ENCODE measurements at regions not wholly inside any gene's neighbourhood (a gene's known extent, or its start where the extent isn't known, plus 50 kb on each side); places are given as distances from the start of the nearest gene placed in this dataset.

DNA sequence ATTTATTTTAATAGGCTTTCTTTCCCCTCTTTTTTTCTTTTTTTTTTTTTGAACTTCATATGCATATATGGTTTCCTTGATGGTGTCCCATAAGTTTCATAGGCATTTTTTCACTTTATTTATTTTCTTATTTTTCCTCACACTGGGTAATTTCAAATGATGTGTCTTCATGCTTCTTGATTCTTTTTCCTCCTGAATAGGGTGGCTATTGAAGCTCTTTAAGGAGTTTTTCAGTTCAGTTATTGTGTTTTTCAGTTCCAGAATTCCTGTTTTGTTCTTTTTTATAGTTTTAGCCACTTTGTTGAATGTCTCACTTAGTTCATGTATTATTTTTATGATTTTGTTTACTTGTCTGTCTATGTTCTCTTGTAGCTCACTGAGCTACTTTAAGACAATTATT, 273.2 kb downstream of the NFKBIZ start:
- Histone ChIP-seq H3K4me1 (ENCODE audit: control insufficient read depth, low read depth, low read length) (no peaks in the 10 kb centered on the region), H3K79me2 (ENCODE audit: control insufficient read depth, insufficient read depth, low read length) (no peaks in the 10 kb centered on the region), H4K5ac (ENCODE audit: low read length) (no peak overlapping the region), H2AK5ac (ENCODE audit: low read length) (no peak overlapping the region), H3K4ac (ENCODE audit: low read depth, low read length) (no peak overlapping the region), H3K27me3 (ENCODE audit: insufficient read depth, low read length, poor library complexity) (no peaks in the 10 kb centered on the region), H3K4me3 (ENCODE audit: low read length) (no peak overlapping the region), H2BK120ac (ENCODE audit: low read depth, low read length) (no peak overlapping the region), H3K36me3 (ENCODE audit: control insufficient read depth, insufficient read depth, low read length) (no peaks in the 10 kb centered on the region), H3K4me2 (ENCODE audit: low read length) (no peak overlapping the region), H3K23ac (ENCODE audit: low read length) (no peak overlapping the region), H2BK15ac (replicated peaks; ENCODE audit: low read depth) (no peak overlapping the region), H3K18ac (ENCODE audit: low read length) (no peak overlapping the region), H2BK5ac (ENCODE audit: low read length) (no peak overlapping the region), H3K9ac (ENCODE audit: low read length) (no peak overlapping the region), H3K56ac (ENCODE audit: low read length) (no peak overlapping the region), H3K79me1 (ENCODE audit: low read length) (no peaks in the 10 kb centered on the region), H3K27ac (ENCODE audit: low read depth, low read length) (no peak overlapping the region), H4K8ac (ENCODE audit: low read depth, low read length) (no peak overlapping the region)
- DNase-seq = no peak

DNA sequence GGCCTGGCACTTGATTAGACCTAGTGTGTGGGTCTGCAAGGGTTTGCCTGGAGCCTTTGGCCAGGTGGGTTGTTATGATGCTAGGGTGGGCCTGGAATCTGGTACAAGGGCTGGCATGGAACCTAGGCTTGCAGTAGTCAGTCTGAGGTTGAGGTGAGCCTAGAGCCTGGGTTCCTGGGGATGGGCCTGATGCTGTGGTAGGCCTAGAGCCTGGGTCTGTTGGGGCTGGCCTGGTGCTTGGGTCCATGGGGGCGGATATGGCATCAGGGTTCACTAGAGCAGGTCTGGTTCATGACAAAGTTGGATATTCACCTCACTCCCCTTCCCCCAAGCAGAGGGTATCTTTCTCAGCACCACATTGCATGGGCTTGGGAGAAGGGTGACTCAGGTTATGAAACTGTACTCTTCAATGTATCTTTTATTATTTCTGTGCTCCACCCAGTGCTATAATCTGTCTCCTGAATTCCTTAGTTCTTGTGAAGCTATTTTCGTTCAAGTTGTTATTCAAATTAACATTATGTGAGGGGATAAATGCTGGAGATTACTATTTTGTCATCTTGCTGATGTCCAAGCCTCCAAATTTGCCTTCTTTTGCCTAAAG, 274.4 kb downstream of the NFKBIZ start:
- H3K27me3 ChIP-seq (ENCODE audit: insufficient read depth, low read length, poor library complexity) = no peaks in the 10 kb centered on the region
- no CpG with 5 or more reads among the region's 2 CpGs for WGBS (ENCODE audit: extremely low coverage, insufficient coverage, low lambda C conversion rate)
- H3K56ac ChIP-seq (ENCODE audit: low read length) = no peak overlapping the region
- no peak overlapping the region for H3K23ac ChIP-seq (ENCODE audit: low read length)
- no peak overlapping the region for H3K4ac ChIP-seq (ENCODE audit: low read depth, low read length)
- H3K4me3 ChIP-seq (ENCODE audit: low read length) = no peak overlapping the region
- no peaks in the 10 kb centered on the region for H3K36me3 ChIP-seq (ENCODE audit: control insufficient read depth, insufficient read depth, low read length)
- no peak overlapping the region for H2BK5ac ChIP-seq (ENCODE audit: low read length)
- H3K79me2 ChIP-seq (ENCODE audit: control insufficient read depth, insufficient read depth, low read length) = no peaks in the 10 kb centered on the region
- H4K5ac ChIP-seq (ENCODE audit: low read length) = no peak overlapping the region
- no peak overlapping the region for H3K9ac ChIP-seq (ENCODE audit: low read length)
- no peak overlapping the region for H2BK15ac ChIP-seq (replicated peaks; ENCODE audit: low read depth)
- DNase-seq = no peak
- H3K4me1 ChIP-seq (ENCODE audit: control insufficient read depth, low read depth, low read length) = no peaks in the 10 kb centered on the region
- no peak overlapping the region for H4K8ac ChIP-seq (ENCODE audit: low read depth, low read length)
- H3K79me1 ChIP-seq (ENCODE audit: low read length) = no peaks in the 10 kb centered on the region
- H2BK120ac ChIP-seq (ENCODE audit: low read depth, low read length) = no peak overlapping the region
- no peak overlapping the region for H3K27ac ChIP-seq (ENCODE audit: low read depth, low read length)
- H3K18ac ChIP-seq (ENCODE audit: low read length) = no peak overlapping the region
- H2AK5ac ChIP-seq (ENCODE audit: low read length) = no peak overlapping the region
- no peak overlapping the region for H3K4me2 ChIP-seq (ENCODE audit: low read length)

DNA sequence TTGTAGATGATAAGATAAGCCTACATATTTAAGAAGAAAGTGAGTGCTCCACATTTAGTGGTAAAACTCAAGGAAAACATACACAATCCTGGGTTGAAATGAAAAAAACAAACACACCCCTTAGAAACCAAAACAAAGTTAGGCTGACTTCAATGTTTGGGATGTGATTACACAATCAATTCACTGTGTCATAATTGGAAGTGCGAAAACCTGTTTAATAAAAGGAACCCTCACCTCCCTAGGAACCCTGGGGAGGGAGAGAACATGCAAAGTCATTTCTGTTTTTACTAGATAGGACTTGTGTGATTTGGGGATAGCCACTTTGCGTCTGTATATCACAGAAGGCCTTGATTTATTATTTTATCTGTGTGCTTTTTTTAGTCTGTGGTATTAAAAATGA, 275.0 kb downstream of the NFKBIZ start:
- Histone ChIP-seq H3K4me1 (ENCODE audit: control insufficient read depth, low read depth, low read length) (no peaks in the 10 kb centered on the region), H3K56ac (ENCODE audit: low read length) (no peak overlapping the region), H3K4me3 (ENCODE audit: low read length) (no peak overlapping the region), H3K36me3 (ENCODE audit: control insufficient read depth, insufficient read depth, low read length) (no peaks in the 10 kb centered on the region), H2AK5ac (ENCODE audit: low read length) (no peak overlapping the region), H3K23ac (ENCODE audit: low read length) (no peak overlapping the region), H2BK5ac (ENCODE audit: low read length) (no peak overlapping the region), H3K9ac (ENCODE audit: low read length) (no peak overlapping the region), H3K27ac (ENCODE audit: low read depth, low read length) (no peak overlapping the region), H2BK15ac (replicated peaks; ENCODE audit: low read depth) (no peak overlapping the region), H3K4ac (ENCODE audit: low read depth, low read length) (no peak overlapping the region), H3K18ac (ENCODE audit: low read length) (no peak overlapping the region), H2BK120ac (ENCODE audit: low read depth, low read length) (no peak overlapping the region), H3K79me1 (ENCODE audit: low read length) (no peaks in the 10 kb centered on the region), H3K27me3 (ENCODE audit: insufficient read depth, low read length, poor library complexity) (no peaks in the 10 kb centered on the region), H3K79me2 (ENCODE audit: control insufficient read depth, insufficient read depth, low read length) (no peaks in the 10 kb centered on the region), H3K4me2 (ENCODE audit: low read length) (no peak overlapping the region), H4K5ac (ENCODE audit: low read length) (no peak overlapping the region), H4K8ac (ENCODE audit: low read depth, low read length) (no peak overlapping the region)
- peak; percentile 3 for DNase-seq
- no CpG with 5 or more reads among the region's 2 CpGs for WGBS (ENCODE audit: extremely low coverage, insufficient coverage, low lambda C conversion rate)

DNA sequence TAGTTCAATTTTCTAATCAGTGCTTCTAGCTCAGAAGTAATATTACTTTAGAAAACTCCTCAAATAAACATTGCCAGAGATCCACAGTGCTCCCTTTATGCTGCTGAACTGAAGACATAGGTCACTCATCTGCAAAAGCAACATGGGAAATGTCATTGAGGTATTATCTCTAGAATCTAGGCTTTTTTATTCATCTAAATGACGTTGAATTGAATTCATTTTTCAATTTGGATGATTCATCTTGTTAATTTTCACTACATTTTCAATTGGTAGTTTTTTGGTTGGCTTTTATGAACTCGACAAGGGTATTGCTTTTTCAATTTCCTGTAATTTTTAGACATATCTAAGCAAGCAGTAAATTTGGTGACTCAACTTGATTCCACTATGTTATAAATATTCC, 275.4 kb downstream of the NFKBIZ start:
- Histone ChIP-seq H3K27me3 (ENCODE audit: insufficient read depth, low read length, poor library complexity) (no peaks in the 10 kb centered on the region), H2BK120ac (ENCODE audit: low read depth, low read length) (no peak overlapping the region), H3K4me3 (ENCODE audit: low read length) (no peak overlapping the region), H3K9ac (ENCODE audit: low read length) (no peak overlapping the region), H4K8ac (ENCODE audit: low read depth, low read length) (no peak overlapping the region), H2BK15ac (replicated peaks; ENCODE audit: low read depth) (no peak overlapping the region), H4K5ac (ENCODE audit: low read length) (no peak overlapping the region), H3K4me1 (ENCODE audit: control insufficient read depth, low read depth, low read length) (no peaks in the 10 kb centered on the region), H2BK5ac (ENCODE audit: low read length) (no peak overlapping the region), H3K27ac (ENCODE audit: low read depth, low read length) (no peak overlapping the region), H3K36me3 (ENCODE audit: control insufficient read depth, insufficient read depth, low read length) (no peaks in the 10 kb centered on the region), H3K4me2 (ENCODE audit: low read length) (no peak overlapping the region), H3K4ac (ENCODE audit: low read depth, low read length) (no peak overlapping the region), H3K79me1 (ENCODE audit: low read length) (no peaks in the 10 kb centered on the region), H3K79me2 (ENCODE audit: control insufficient read depth, insufficient read depth, low read length) (no peaks in the 10 kb centered on the region), H3K23ac (ENCODE audit: low read length) (no peak overlapping the region), H3K56ac (ENCODE audit: low read length) (no peak overlapping the region), H2AK5ac (ENCODE audit: low read length) (no peak overlapping the region), H3K18ac (ENCODE audit: low read length) (no peak overlapping the region)
- DNase-seq = no peak
- WGBS (ENCODE audit: extremely low coverage, insufficient coverage, low lambda C conversion rate) = no CpG with 5 or more reads among the region's 2 CpGs

DNA sequence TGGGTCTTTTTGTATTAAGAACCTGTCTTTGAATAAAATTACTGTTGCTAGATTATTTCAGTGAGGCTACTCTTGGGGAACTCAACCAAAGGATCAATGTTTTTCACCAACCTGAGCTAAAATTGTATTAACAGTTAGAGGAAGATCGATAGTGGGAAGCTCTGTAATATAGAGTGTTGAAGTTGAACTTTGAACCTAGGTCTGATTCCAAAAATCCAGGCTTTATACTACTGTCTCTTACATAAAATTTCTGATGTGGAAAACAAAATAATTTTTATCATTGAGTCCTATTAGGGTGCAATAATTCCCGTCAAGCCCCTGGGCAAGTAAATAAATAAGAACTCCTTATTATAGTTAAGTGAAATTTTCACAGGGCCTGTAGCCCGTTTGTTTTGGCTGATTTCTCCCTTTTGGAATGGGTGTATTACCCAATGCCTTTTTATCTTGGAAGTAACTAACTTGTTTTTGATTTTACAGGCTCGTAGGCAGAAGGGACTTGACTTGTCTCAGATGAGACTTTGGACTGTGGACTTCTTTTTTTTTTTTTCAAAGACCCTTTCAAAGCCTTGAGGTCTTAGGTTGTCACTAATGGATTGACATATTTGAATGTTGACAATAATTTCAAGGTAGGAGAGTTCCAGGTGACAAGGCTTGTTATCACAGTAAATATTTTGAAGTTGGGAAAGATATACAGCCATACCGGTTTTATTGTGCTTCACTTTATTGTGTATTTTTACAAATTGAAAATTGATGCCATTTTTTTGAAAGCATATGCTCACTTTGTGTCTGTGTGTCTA, 276.1 kb downstream of the NFKBIZ start:
- Histone ChIP-seq H3K18ac (ENCODE audit: low read length) (no peak overlapping the region), H4K8ac (ENCODE audit: low read depth, low read length) (no peak overlapping the region), H3K4me1 (ENCODE audit: control insufficient read depth, low read depth, low read length) (no peaks in the 10 kb centered on the region), H3K4ac (ENCODE audit: low read depth, low read length) (no peak overlapping the region), H2BK15ac (replicated peaks; ENCODE audit: low read depth) (no peak overlapping the region), H3K23ac (ENCODE audit: low read length) (no peak overlapping the region), H3K79me1 (ENCODE audit: low read length) (no peaks in the 10 kb centered on the region), H3K4me3 (ENCODE audit: low read length) (no peak overlapping the region), H4K5ac (ENCODE audit: low read length) (no peak overlapping the region), H2AK5ac (ENCODE audit: low read length) (no peak overlapping the region), H3K4me2 (ENCODE audit: low read length) (no peak overlapping the region), H2BK5ac (ENCODE audit: low read length) (no peak overlapping the region), H3K56ac (ENCODE audit: low read length) (no peak overlapping the region), H3K27me3 (ENCODE audit: insufficient read depth, low read length, poor library complexity) (no peaks in the 10 kb centered on the region), H3K79me2 (ENCODE audit: control insufficient read depth, insufficient read depth, low read length) (no peaks in the 10 kb centered on the region), H3K27ac (ENCODE audit: low read depth, low read length) (no peak overlapping the region), H2BK120ac (ENCODE audit: low read depth, low read length) (no peak overlapping the region), H3K9ac (ENCODE audit: low read length) (no peak overlapping the region), H3K36me3 (ENCODE audit: control insufficient read depth, insufficient read depth, low read length) (no peaks in the 10 kb centered on the region)
- no peak for DNase-seq
- no CpG with 5 or more reads among the region's 5 CpGs for WGBS (ENCODE audit: extremely low coverage, insufficient coverage, low lambda C conversion rate)

DNA sequence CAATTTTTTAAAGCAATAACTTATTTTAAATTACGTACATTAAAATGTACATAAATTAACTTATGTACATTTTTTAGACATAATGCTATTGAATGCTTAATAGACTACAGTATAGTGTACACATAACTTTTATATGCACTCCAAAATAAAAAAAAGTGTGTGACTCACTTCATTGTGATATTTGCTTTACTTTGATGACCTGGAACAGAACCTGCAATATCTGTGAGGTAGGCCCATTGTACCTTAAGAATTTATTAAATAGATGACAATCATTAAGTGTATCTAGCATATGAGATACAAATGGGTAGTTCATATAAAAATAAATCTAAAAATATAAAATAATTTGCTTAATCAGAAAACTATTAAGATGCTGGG, 276.7 kb downstream of the NFKBIZ start:
- H2BK5ac ChIP-seq (ENCODE audit: low read length) = no peak overlapping the region
- H4K5ac ChIP-seq (ENCODE audit: low read length) = no peak overlapping the region
- DNase-seq = no peak
- H3K36me3 ChIP-seq (ENCODE audit: control insufficient read depth, insufficient read depth, low read length) = no peaks in the 10 kb centered on the region
- no peak overlapping the region for H3K56ac ChIP-seq (ENCODE audit: low read length)
- H2BK120ac ChIP-seq (ENCODE audit: low read depth, low read length) = no peak overlapping the region
- H3K4ac ChIP-seq (ENCODE audit: low read depth, low read length) = no peak overlapping the region
- no peaks in the 10 kb centered on the region for H3K4me1 ChIP-seq (ENCODE audit: control insufficient read depth, low read depth, low read length)
- no peaks in the 10 kb centered on the region for H3K27me3 ChIP-seq (ENCODE audit: insufficient read depth, low read length, poor library complexity)
- H3K23ac ChIP-seq (ENCODE audit: low read length) = no peak overlapping the region
- H3K18ac ChIP-seq (ENCODE audit: low read length) = no peak overlapping the region
- H3K79me1 ChIP-seq (ENCODE audit: low read length) = no peaks in the 10 kb centered on the region
- no peak overlapping the region for H3K4me2 ChIP-seq (ENCODE audit: low read length)
- H2BK15ac ChIP-seq (replicated peaks; ENCODE audit: low read depth) = no peak overlapping the region
- no peak overlapping the region for H3K27ac ChIP-seq (ENCODE audit: low read depth, low read length)
- no peak overlapping the region for H2AK5ac ChIP-seq (ENCODE audit: low read length)
- H3K79me2 ChIP-seq (ENCODE audit: control insufficient read depth, insufficient read depth, low read length) = no peaks in the 10 kb centered on the region
- WGBS (ENCODE audit: extremely low coverage, insufficient coverage, low lambda C conversion rate) = 100% methylated on average over 1 of the region's 1 CpG
- H3K9ac ChIP-seq (ENCODE audit: low read length) = no peak overlapping the region
- H3K4me3 ChIP-seq (ENCODE audit: low read length) = no peak overlapping the region
- H4K8ac ChIP-seq (ENCODE audit: low read depth, low read length) = no peak overlapping the region
